Dedifferentiated amniotic fluid mesenchymal stem cell (primary cell): ENCODE measurements at regions not wholly inside any gene's neighbourhood (a gene's known extent, or its start where the extent isn't known, plus 50 kb on each side); places are given as distances from the start of the nearest gene placed in this dataset.
"Not testable (repeated sequence)": the region's sequence is repeated elsewhere in the genome, so short reads cannot be mapped to it uniquely, and the experiment has no call there.

Experiments used
- DNase-seq: peaks from one replicate; pipeline ENCODE4 v3.0.0-alpha.2; 2016; ENCODE audit errors: extremely low spot score

DNA sequence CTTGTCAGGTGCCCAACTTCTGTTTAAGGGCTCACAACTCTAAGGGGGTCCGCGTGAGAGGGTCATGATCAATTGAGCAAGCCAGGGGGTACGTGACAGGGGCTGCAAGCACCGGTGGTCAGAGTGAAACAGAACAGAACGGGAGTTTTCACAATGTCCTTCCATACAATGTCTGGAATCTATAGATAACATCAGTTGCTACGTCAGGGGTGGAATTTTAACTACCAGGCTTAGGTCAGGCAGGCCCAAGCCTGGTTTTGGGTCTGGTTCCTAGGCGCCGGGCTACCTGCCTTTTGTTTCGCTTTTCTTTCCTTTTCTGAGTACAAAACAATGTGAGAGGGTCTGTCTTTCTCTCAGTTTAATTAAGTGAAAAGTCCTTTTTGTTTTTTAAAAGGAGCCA, 666.5 kb upstream of the MBL2 start:
- not testable (repeated sequence) for DNase-seq

DNA sequence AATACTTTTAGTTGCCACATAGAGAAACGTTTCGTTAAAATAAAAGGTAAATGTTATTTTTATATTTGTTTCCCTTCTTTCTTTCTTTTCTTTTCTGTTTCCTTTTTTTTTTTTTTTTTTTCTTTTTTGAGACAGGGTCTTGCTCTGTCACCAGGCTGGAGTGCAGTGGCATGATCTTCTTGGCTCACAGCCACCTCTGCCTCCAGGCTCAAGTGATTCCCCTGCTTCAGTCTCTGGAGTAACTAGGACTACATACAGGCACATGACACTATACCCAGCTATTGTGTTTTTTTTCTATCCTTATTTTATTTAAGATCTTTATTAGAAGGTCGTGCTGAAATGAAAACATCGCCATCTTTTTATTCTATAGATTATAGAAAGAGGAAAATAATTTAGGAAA, 661.8 kb upstream of the MBL2 start:
- DNase-seq: no peak

DNA sequence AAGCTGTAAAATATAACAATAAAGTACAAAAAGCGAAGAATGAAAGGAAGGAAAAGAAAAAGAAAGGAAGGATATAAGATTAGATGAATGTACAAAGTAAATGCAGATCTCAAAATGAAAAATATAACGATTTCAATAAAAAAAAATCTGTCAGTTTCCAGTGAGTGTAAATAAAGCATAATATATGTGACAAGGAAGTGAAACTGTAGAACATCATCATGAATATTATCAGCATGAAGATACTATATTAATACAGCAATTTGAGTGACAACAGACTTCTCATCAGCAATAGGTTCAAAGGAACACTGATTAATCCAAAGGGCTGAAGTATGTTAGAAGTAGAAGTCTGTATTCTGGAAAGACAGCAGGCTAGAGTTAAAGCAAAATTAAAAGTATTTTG, 659.5 kb upstream of the MBL2 start:
- DNase-seq: no peak

DNA sequence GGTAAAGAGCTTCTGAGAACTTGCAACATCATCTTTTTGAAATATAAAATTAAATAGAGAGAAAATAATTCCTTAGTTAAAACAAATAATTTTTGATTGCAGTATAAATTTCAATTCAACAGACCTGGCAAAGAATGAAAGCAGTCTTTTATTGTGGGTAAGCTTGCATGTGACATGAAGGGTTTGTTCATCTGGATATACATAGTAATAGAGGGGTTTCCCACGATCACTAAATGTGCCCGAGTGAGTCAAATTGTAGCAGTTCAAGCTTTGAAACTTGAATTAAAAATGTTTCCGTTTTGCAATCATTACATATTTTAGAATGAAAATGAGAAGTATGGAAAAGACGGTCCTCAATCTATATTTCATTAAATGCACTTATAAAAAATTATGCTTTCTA, 658.4 kb upstream of the MBL2 start:
- no peak for DNase-seq

DNA sequence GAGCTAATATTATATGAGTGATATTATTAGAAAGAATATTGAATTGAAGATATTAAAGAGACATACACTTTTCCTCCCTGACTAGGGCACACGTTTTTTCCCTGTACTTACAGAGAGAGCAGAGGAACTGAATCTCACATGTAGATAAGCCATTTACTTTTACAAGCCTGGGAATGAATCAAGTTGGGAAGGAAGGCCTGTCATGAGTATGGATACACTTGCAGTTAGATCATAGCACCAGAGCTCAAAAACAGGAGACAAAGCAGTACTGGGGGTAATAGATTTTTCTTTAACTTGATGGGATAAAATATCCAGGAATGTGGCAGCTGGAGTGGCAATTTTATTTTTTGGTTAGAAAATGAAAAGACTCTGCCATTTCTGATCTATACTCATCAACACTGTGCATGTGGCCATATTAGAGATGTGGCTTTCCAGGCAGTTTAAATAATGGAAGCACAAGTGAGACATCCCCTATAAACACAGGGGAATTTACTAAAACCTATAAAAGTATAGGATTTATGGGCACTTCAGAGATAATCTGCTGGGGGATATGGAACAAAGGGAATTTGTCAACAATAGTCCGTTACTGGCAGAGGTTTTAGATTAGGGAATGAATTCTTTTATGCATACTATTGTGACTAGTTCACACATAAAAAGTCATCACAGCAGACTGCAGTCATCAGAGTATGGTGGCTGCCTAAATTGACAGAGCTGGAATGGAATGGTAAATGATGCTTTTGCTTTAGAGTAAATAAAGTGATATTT, 657.7 kb upstream of the MBL2 start:
- no peak for DNase-seq

DNA sequence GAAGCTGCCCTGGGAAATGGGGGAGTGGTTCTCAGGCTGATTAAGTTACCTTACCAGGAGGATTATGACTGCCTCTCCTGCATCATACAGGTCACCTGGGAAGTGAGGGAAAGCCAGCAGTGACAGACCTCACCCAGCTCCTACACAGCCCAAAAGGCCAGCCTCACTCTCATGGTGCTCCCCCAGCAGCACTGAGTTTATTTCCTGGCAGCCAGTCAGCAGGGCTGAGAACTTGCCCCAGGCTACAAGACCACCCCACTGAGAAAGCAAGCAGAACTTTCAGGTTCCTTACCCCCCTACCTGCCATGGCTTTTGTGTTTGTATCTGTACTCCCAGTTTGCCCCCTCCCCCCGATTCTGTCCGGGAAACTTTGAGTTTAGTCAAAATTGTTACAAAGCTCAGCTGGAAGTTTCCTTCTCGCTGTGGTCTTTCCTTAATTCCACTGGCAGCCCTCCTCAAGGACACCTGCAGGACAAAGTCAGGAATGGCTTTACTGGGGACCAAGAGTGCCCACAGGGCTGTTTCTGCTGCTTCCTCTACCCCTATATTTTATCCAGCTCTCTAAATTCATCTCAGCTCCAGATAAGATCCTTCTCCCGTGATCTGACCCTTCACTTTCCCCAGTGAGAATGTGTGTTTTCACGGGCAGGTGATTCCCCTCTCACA, 649.8 kb upstream of the MBL2 start:
- no peak for DNase-seq

DNA sequence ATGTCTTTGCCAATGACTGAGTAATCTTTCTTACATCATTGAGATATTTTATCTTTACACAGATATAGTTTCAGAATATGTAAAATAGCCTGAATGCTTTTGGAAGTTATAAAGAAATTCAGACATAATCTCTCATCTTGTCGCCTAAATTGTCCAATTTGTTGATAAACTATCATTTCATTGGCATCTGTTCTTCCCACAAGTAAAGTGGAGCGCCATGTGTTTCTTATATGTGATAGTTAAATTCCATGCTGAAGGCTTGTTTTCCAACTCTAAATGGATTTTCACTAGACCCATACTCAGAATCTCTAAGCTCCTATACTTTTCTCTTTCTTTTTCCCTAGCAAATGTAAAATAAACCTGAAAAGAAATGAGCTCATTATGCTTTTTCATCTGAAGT, 640.1 kb upstream of the MBL2 start:
- no peak for DNase-seq

DNA sequence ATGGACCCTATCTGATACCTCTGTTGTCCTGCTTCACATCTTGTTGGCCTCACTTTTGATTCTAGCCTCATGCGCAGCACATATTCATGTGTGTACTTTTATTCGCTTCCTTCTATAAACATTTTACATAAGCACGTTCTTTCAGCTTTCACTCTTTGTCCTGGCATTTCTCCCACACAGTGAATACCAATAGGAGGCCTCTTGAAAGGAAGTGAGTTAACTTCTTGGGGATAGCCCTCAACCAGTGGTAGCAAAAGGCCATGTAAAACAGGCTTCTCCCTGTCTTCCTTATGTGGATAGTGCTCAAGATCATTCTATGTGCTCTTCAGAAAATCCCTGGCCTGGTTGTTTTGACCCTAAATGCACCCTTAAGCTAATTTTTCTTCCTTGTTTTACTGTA, 633.9 kb upstream of the MBL2 start:
- DNase-seq: no peak

DNA sequence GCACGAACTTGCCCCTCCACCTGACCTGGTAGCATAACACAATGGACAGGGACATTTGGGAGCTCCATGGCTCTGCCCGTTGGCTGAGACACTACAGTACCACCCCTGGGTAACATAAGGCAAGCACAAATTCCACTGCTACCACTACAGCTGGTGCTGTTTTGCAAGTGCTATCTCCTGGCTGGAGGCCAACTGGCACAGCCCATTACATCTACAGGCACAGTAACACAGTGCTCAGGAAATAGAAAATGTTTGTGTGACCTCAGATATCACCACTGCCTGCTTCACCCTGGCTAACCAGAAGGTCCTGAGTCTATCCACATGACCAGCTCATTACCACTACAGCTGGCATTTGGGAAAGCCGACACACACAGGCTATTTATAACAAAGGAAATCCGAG, 631.1 kb upstream of the MBL2 start:
- no peak for DNase-seq

DNA sequence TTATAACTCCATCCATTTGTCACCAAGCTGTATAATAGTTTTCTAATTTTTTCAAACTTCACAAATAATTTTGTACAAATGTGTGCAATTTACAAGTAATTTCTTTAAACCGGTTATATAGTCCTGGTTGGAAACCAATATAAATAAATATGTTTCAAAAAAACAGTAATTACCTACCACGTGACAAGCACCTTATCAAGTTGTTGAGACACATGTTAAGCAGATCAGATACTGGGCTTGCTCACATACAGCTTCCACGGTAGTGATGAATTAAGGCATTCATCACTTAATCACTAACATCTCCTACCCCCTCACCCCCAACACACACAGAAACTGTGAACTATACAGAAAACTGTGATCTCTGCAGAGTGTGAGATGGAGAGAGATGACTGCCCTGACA, 630.0 kb upstream of the MBL2 start:
- no peak for DNase-seq

DNA sequence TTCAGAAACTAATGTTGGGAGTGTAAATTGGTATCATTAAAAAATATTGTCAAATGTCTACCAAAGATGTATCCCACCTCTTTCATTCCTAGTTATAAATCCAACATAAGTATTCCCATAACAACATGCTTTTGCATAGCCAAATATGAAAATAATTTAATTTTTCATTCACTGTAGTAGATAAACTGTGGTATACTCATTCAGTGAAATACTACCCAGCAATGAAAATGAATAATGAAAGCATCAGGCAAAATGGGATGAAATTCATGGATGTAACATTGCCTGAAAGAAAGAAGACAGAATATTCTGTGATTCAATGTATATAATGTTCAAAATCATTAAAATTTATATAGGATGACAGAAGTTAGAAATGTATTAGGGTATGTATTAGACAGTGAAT, 629.0 kb upstream of the MBL2 start:
- no peak for DNase-seq

DNA sequence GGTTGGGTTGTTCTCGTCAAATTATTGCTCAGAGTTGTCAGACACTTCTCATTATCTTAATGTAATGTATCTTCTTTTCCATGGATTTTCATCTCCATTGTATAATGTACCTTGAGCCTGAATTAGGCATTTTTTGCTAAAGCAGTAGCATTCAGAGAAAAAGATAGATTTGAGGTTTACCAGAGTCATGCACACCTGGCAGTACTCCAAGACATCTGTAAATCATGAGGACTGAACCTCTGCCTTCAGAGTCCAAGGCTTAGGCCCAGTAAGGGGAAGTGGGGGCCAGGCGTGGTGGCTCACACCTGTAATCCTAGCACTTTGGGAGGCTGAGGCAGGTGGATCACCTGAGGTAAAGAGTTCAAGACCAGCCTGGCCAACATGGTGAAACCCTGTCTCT, 624.3 kb upstream of the MBL2 start:
- DNase-seq: no peak

DNA sequence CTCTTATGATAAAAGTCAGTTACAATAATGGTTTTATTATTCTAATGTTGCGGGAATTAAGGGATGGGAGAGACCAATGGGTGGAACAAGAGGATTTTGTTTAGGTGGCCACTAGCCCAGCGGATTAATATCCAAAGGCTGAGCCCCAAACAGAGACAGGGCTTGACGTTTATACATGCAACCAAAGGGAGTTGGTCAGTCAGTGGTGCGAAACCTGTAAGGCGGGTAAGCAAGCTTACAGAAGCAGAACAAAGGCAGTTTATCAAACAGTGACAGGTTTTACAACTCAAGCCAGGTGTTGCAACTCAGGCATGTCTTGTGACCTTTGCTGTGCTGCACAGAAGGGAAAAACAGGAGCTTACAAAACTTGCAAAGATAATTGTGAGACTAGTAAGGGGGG, 622.9 kb upstream of the MBL2 start:
- DNase-seq: no peak

DNA sequence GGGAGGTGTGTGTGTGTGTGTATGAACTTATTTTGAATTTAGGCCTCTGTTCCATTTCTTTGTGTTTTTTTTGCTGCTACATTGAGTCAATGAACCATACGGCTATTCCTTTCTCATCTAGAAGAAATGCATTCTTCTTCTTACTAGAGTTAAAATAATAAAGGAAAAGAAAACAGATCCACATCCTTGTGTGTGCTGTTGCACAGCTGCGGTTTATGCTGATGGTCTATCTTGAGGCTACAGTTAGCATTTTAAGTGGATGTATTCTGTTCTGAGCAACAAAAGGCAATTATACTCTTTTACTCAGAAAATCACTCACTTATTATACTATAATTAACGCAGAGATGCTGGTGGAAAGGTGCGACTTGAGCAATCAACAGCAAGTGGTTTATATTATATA, 615.0 kb upstream of the MBL2 start:
- DNase-seq: no peak

DNA sequence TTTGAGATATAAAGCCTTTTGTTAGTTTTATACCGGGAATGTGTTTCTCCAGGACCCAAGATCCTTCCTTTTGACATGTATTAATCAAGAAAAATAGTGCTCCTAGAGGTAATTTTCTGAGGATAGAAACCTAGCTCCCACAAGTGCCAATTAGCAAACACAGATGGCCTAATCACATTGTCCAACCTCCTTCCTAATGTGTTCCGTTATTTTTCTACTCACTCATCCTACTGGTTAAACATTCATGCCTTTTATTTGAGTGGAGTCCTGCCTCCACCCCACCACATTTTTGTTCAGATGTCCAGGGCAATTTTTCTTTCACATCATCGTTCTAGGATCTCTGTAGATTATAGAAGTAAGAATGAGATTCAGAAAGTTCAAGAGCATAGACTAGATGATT, 610.0 kb upstream of the MBL2 start:
- DNase-seq: no peak

DNA sequence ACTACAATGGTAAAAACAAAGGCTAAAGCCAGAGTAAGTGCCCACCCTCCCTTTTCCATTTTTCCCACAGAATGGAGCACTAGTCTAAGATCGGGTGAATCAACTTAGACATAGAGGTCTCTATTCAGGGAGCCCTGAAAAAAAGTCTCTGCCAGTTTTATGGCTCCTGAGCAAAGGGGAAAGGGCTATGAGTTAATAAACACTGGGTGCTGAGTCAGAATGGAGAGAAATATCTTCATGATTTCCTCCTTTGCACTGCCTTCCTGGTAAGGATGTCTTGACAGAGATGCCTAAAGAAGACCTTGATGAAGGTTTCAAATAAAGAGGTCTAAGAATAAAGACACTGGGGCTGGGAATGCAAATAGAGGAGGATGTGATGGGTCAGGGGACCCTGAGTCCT, 607.4 kb upstream of the MBL2 start:
- DNase-seq: no peak

DNA sequence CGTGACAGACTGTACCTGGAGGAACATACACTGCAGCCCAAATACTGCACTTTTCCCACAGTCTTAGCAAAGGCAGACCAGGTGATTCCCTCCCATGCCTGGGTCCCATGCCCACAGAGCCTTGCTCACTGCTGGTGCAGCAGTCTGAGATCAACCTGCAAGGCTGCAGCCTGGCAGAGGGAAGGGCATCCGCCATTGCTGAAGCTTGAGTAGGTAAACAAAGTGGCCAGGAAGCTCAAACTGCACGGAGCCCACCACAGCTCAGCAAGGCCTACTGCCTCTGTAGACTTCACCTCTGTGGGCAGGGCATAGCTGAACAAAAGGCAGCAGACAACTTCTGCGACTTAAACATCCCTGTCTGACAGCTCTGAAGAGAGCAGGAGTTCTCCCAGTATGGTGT, 597.8 kb upstream of the MBL2 start:
- no peak for DNase-seq

DNA sequence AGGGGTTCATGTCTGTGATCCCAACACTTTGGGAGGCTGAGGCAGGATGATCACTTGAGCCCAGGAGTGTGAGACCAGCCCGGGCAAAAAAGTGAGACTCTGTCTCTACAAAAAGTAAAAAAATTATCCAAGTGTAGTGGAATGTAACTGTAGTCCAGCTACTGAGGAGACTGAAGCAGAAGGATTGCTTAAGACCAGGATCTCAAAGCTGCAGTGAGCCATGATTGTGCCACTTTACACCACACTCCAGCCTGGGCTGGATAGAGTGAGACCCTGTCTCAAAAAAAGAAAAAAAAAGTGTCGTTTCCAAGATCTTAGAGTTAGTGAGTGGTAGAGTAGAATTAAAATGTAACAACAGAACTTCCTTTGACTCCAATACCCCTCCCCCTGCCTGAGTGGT, 589.4 kb upstream of the MBL2 start:
- DNase-seq: no peak

DNA sequence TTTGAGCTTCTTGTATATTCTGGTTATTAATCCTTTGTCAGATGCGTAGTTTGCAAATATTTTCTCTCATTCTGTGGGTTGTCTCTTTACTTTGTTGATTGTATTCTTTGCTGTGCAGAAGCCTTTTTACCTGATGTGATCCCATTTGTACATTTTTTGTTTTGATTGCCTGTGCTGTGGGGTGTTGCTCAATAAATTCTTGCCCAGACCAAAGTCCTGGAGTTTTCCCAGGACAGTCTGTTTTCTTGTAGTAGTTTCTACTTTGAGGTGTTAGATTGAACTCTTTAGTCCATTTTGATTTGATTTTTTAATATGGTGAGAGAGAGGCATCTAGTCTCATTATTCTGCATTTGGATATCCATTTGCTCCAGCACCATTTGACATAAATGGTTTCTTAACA, 588.7 kb upstream of the MBL2 start:
- no peak for DNase-seq

DNA sequence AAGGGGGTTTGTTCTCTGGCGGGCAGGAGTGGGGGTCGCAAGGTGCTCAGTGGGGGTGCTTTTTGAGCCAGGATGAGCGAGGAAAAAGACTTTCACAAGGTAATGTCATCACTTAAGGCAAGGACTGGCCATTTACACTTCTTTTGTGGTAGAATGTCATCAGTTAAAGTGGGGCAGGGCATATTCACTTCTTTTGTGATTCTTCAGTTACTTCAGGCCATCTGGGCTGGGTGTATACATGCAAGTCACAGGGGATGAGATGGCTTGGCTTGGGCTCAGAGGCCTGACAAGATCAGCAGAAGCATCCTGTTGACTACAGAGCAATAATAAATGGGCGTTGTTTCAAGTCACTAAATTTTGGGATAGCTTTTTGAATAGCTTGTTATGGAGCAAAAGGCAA, 586.4 kb upstream of the MBL2 start:
- DNase-seq: not testable (repeated sequence)

DNA sequence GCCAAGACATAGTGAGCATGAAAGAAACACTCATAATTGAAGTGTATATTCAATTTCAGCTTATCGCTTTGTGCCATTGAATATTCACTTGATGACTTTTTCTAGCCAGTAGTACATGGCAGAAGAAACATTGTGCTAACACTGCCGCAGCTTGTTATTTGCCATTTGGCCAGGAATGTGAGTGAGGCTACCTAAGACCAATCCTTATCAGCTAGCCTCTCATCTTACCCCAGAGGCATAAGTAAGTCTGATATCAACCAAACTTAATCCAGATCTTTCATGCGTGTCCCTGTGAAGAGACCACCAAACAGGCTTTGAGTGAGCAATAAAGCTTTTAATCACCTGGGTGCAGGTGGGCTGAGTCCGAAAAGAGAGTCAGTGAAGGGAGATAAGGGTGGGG, 586.0 kb upstream of the MBL2 start:
- DNase-seq: no peak

DNA sequence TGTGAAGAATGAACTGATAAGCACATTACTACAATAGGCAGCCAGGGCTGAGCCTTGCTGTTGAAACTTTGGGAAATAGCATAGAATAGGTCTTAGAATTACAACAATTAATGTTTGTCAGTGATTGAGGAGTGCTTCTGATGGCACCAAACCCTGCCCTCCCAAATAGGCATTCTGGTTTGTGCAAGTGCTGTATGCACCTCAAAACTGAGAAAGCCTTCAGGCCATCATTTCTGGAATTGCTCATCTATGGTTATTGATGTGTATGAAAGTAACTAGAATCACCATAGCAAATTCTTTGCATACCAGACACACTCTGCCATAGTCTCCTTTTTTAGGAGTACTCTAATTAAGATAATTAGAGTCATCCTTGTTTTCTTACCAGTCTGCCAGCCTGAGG, 585.0 kb upstream of the MBL2 start:
- no peak for DNase-seq

DNA sequence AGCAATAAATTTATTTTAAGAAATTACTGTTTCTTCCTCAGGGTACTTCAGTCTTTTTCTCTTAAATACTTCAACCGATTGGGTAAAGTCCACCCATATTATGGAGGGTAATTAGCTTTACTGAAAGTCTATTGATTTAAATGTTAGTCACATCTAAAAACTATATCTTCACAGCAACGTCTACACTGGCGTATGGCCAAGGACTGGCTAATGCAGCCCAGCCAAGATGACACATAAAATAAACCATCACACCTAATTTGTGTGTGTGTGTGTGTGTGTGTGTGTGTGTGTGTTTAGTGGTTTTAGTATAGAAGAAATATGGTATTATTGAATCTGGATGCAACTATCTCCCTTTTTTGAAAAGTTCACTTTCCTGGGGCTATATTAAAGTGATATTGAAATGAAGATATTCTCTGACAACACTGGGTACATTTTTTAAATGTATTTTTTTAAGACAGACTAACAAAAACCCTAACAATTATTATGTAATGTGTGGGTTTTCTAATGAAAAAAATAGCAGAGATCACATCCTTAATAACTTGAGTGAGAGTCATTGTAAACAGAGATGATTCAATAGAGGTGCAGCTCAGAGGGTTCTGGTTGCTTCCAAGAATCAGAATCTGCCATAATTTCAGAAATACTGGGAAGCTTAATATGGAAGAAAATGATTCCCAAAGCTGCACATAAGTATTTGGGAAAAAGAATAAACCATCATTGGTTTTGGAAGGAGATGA, 584.2 kb upstream of the MBL2 start:
- no peak for DNase-seq
